AG10803 (cell line): ENCODE measurements at regions not wholly inside any gene's neighbourhood (a gene's known extent, or its start where the extent isn't known, plus 50 kb on each side); places are given as distances from the start of the nearest gene placed in this dataset.

Source experiments
- DNase-seq: peaks from one replicate; pipeline ENCODE4 v3.0.0; 2010; ENCODE audit warnings: low read depth
- H3K4me3 ChIP-seq: 2 replicates; pipeline ENCODE4 v1.5.1; 2011; ENCODE audit warnings: mild to moderate bottlenecking, low read length, control low read depth
- TF ChIP-seq, protein P1 (sequence below): conservative IDR thresholded peaks from 2 replicates; pipeline ENCODE4 v1.5.1; 2011; ENCODE audit warnings: mild to moderate bottlenecking, low read length, control low read depth, inconsistent platforms

DNA sequence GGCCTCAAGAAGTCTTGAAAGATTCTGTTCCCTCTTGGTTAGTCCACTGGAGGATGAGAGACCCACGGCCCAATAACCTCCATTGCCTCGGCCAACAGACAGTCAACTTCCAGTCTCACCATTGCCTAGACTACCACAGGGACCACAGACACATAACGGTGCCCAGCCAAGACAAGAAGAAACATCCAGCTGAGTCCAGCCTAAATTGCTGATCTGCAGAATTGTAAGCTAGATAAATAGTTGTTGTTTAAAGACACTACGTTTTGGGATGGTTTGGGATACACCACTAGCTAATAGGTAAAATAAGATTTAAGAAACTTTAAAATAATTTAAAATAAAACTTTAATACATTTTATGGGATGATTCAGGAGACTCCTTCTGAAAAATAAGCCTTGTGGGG, 324.7 kb upstream of the JAG1 start:
- TF ChIP-seq, protein P1, sequence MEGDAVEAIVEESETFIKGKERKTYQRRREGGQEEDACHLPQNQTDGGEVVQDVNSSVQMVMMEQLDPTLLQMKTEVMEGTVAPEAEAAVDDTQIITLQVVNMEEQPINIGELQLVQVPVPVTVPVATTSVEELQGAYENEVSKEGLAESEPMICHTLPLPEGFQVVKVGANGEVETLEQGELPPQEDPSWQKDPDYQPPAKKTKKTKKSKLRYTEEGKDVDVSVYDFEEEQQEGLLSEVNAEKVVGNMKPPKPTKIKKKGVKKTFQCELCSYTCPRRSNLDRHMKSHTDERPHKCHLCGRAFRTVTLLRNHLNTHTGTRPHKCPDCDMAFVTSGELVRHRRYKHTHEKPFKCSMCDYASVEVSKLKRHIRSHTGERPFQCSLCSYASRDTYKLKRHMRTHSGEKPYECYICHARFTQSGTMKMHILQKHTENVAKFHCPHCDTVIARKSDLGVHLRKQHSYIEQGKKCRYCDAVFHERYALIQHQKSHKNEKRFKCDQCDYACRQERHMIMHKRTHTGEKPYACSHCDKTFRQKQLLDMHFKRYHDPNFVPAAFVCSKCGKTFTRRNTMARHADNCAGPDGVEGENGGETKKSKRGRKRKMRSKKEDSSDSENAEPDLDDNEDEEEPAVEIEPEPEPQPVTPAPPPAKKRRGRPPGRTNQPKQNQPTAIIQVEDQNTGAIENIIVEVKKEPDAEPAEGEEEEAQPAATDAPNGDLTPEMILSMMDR = no peak
- H3K4me3 ChIP-seq = no peak overlapping the region
- DNase-seq = no peak

DNA sequence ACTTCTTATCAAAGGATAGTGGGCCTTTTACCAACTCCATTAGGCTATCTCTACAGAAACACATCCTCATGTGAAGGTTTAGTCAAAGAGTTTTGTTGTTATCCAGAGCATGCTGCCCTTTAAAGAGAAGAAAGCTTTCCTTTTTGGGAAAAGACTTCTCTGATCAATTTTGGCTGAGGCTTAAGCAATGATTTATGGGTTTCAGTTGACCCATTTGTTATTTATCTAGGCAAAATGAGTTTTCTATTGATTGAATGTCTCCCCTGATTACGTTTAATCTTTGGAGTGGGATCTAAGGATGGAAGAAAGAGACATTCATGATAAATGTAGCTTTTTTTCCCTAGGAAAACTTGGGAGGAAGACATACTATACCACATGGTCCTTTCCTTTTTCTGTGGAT, 326.6 kb upstream of the JAG1 start:
- DNase-seq = no peak
- TF ChIP-seq, protein P1 = no peak

DNA sequence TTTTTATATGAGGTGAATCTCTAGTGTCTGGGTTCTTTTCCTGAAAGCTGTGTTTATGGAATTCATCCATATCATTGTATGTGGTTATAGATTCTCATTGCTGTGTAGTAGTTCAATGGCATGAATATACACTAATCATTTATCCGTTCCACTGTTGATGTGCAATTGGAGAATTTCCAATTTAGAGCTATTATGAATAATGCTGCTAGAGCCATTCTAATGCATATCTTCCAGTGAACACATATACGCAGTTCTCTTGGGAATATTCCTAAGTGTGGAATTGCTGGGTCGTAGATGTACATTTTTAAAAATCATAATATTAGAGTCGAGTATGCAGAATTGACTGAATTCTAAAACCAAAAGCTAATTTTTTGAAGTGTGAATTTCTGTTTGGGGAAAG, 327.5 kb upstream of the JAG1 start:
- no peak for DNase-seq
- H3K4me3 ChIP-seq = no peak overlapping the region
- TF ChIP-seq, protein P1 = no peak

More for the DNA sequence above, 326.6 kb upstream of the JAG1 start:
- no peak overlapping the region for H3K4me3 ChIP-seq

DNA sequence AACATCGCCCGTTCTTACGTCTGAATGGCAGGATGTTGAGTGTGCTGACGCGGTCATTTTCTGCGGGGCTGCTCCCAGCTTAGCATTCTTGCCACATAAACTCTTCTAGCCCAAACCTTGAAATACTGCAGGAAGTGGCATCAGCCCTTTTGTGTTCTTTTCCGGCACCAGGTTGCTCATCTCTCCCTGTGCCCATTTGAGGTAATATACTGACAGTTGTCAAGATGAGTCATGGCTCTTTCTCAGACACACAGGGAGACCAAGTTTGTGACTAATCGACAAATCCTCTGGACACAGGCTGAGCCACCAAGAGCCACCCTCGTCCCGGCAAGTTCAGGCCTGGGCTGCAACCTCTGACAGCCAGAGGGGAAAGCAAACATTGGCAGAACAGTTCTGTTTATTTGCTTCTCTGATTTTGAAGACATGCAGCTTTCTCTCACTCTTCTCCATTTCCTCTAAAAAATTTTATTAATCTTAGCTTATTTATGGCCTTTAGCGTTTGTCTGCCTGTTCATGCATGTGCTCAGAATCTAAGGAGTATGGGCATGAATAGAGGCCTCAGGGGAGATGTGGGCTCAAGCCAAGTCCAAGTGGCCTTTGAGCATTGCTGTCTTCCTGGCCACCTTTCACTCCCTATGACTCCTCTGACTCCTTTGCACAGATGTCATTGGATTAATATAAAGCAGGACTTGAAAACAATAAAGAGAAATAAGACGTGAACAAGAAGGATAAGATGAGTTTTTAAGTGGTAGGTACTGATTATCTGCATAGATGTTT, 328.2 kb upstream of the JAG1 start:
- peak; percentile 70 for DNase-seq
- TF ChIP-seq, protein P1 = no peak
- no peak overlapping the region for H3K4me3 ChIP-seq

DNA sequence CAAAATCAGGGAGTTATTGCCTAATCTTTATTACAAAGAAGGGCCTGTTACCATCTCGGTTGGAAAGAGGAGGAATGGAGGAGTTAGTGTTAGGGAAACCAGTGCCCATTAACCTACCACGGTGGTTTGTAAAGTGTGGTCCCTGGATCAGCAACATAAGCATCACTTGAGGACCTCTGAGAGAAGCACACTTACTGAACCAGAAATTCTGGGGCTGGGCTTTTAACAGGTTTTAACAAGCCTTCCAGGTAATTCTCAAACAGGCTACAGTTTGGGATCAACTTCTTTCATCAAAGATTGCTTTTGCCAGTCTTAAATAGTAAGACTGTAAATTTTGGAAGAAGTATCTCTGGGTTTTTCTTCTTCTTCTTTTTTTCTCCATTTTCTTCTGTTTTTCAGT, 329.5 kb upstream of the JAG1 start:
- DNase-seq = no peak
- no peak overlapping the region for H3K4me3 ChIP-seq
- TF ChIP-seq, protein P1 = no peak

DNA sequence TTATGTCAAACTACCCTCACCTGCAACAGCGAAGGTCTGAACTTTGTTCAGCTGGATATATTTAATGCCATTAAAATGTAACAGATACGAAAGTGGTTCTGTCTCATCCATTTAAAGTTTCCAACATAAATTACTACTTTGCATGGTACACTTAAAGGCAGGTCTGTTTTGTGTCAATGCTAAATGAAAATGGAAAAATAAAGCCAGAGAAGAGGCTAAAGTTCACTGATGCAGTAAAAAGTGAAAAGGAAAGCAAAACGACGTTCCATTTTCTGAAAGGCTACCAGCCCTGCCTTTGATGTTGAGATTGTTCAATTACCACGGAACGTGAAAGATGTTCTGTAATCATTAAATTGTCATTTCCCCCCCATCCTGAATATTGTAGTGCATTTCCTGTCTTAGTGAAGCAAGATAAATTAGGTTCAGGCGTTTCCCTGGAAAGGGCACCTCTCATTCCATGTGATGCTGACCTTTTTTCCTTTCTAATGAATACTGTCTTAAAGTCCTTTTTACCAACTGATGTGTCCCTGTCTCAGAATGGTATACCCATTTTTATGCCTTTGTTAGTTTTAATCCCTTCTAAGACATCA, 334.7 kb upstream of the JAG1 start:
- H3K4me3 ChIP-seq = no peak overlapping the region
- TF ChIP-seq, protein P1 = no peak
- DNase-seq = no peak

DNA sequence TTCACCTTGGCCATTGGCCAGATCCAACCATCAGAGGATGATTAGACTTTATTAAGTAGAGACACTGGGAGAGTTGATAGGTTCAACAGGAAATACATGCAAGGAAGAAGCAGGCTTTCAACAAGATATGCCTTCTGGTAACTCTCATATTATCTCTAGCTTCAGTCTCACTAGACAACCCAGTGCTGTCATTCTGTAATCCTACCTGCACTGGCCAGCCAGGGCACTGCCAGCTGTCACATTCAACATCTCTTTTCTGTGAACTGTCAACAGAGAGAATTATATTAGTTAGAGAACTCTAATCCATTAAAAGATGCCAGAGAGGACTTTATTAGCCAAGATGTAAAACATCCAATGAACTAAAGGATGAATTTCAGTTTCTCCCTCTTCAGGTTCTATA, 337.9 kb upstream of the JAG1 start:
- H3K4me3 ChIP-seq = no peak overlapping the region
- no peak for DNase-seq
- TF ChIP-seq, protein P1 = no peak
